Liver (tissue), 8 donors: ENCODE measurements at regions not wholly inside any gene's neighbourhood (a gene's known extent, or its start where the extent isn't known, plus 50 kb on each side); places are given as distances from the start of the nearest gene placed in this dataset.

Experiments used
- DNase-seq: peaks from one replicate; pipeline ENCODE4 v3.0.0-alpha.2; 2017; ENCODE audit warnings: low spot score
- H3K27ac ChIP-seq, 2 donors: one replicate each; pipeline ENCODE4 v1.7.0; 2013; ENCODE audit warnings: inconsistent platforms in 2 of 2, low read length in 2 of 2, control low read depth in 1 of 2, low read depth in 1 of 2, mild to moderate bottlenecking in 1 of 2
- H3K27me3 ChIP-seq, 4 donors: one replicate each; pipeline versions ENCODE4 v1.6.1 to v1.7.0; 2013; ENCODE audit warnings: low read length in 3 of 4, inconsistent platforms in 1 of 4, mild to moderate bottlenecking in 1 of 4, moderate library complexity in 1 of 4; ENCODE audit not compliant: control insufficient read depth in 4 of 4, insufficient read depth in 4 of 4
- H3K36me3 ChIP-seq, 4 donors: one replicate each; pipeline versions ENCODE4 v1.6.1 to v1.7.0; 2013; ENCODE audit warnings: low read length in 3 of 4, mild to moderate bottlenecking in 3 of 4, low read depth in 1 of 4, moderate library complexity in 1 of 4; ENCODE audit not compliant: control insufficient read depth in 4 of 4, insufficient read depth in 3 of 4
- H3K4me1 ChIP-seq, 4 donors: one replicate each; pipeline versions ENCODE4 v1.6.1 to v1.7.0; 2013; ENCODE audit warnings: low read length in 3 of 4, mild to moderate bottlenecking in 3 of 4, moderate library complexity in 1 of 4; ENCODE audit not compliant: control insufficient read depth in 4 of 4, insufficient read depth in 4 of 4
- H3K4me3 ChIP-seq, 3 donors: one replicate each; pipeline versions ENCODE4 v1.6.1 to v1.7.0; 2013; ENCODE audit warnings: low read length in 3 of 3, control low read depth in 1 of 3, low read depth in 1 of 3, mild to moderate bottlenecking in 1 of 3
- H3K9ac ChIP-seq, 2 donors: one replicate each; pipeline ENCODE4 v1.7.0; 2013; ENCODE audit warnings: low read length in 2 of 2, mild to moderate bottlenecking in 2 of 2, moderate library complexity in 2 of 2, control low read depth in 1 of 2, low read depth in 1 of 2
- H3K9me3 ChIP-seq, 4 donors: one replicate each; pipeline versions ENCODE4 v1.6.1 to v1.7.0; 2013; ENCODE audit warnings: low read length in 3 of 4; ENCODE audit not compliant: control insufficient read depth in 4 of 4
- CTCF ChIP-seq: fragments of 150-350 bp; IDR thresholded peaks from 2 replicates; pipeline ENCODE4 v1.5.1; 2017; ENCODE audit warnings: improper control_type of control experiment, low read depth, low read length; ENCODE audit not compliant: missing input control
- FOXA1 ChIP-seq: IDR thresholded peaks from 2 replicates; pipeline ENCODE4 v1.6.1; 2016; ENCODE audit warnings: antibody characterized with exemption
- FOXA2 ChIP-seq: IDR thresholded peaks from 2 replicates; pipeline ENCODE4 v1.6.1; 2016; ENCODE audit warnings: antibody characterized with exemption
- GABPA ChIP-seq, 2 donors: IDR thresholded peaks in 1 of 2; conservative IDR thresholded peaks in 1 of 2; 2 replicates each; pipeline ENCODE4 v1.6.1; 2016; ENCODE audit warnings: antibody characterized with exemption in 2 of 2, mild to moderate bottlenecking in 1 of 2, moderate library complexity in 1 of 2
- HNF4A ChIP-seq, 2 donors: conservative IDR thresholded peaks; 2 replicates each; pipeline ENCODE4 v1.6.1; 2016; ENCODE audit warnings: antibody characterized with exemption in 2 of 2, mild to moderate bottlenecking in 2 of 2
- HNF4G ChIP-seq: IDR thresholded peaks from 2 replicates; pipeline ENCODE4 v1.6.1; 2016; ENCODE audit warnings: antibody characterized with exemption
- JUND ChIP-seq, 2 donors: IDR thresholded peaks; 2 replicates each; pipeline ENCODE4 v1.6.1; 2016; ENCODE audit warnings: antibody characterized with exemption in 2 of 2
- MAX ChIP-seq: IDR thresholded peaks from 2 replicates; pipeline ENCODE4 v1.6.1; 2016; ENCODE audit warnings: antibody characterized with exemption
- RAD21 ChIP-seq, 2 donors: IDR thresholded peaks; 2 replicates each; pipeline ENCODE4 v1.6.1; 2016; ENCODE audit warnings: antibody characterized with exemption in 2 of 2, mild to moderate bottlenecking in 2 of 2
- TAF1 ChIP-seq: conservative IDR thresholded peaks from 2 replicates; pipeline ENCODE4 v1.6.1; 2016; ENCODE audit warnings: antibody characterized with exemption, mild to moderate bottlenecking
- YY1 ChIP-seq: IDR thresholded peaks from 2 replicates; pipeline ENCODE4 v1.6.1; 2016; ENCODE audit warnings: antibody characterized with exemption, mild to moderate bottlenecking
- ZBTB33 ChIP-seq: IDR thresholded peaks from 2 replicates; pipeline ENCODE4 v1.6.1; 2016; ENCODE audit warnings: antibody characterized with exemption
- WGBS: extraction: QIAGEN DNeasy Blood & Tissue Kit; methylation state at CpG from one replicate; pipeline ENCODE4 v1.1.7; 2013; 5-methylcytosine and 5-hydroxymethylcytosine counted together
- TF ChIP-seq, protein P1 (sequence below): IDR thresholded peaks from 2 replicates; pipeline ENCODE4 v1.6.1; 2016; ENCODE audit warnings: antibody characterized with exemption
- donor health status: healthy.
- donor health status: healthy.
- donor health status: healthy.
- donor health status: healthy.
- donor health status: healthy.

- TF ChIP-seq HNF4G (no peak), RAD21 (IDR thresholded peaks at IDR 0.05) (no peak), FOXA1 (no peak), TAF1 (no peak), GABPA (IDR thresholded peaks at IDR 0.05 in 1 of 2, conservative IDR thresholded peaks at IDR 0.05 in 1 of 2) (no peak), MAX (no peak), JUND (IDR thresholded peaks at IDR 0.05) (no peak), FOXA2 (no peak), ZBTB33 (no peak), HNF4A (conservative IDR thresholded peaks at IDR 0.05) (no peak)
- TF ChIP-seq, protein P1, sequence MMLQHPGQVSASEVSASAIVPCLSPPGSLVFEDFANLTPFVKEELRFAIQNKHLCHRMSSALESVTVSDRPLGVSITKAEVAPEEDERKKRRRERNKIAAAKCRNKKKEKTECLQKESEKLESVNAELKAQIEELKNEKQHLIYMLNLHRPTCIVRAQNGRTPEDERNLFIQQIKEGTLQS, result no peak
- Histone ChIP-seq H3K9me3 (no peaks in the 10 kb centered on the region), H3K27me3 (peaks cover 0 to 4% (median 0%) of the 10 kb centered on the region in 4 donors), H3K4me3 (no peak overlapping the region), H3K9ac (no peak overlapping the region), H3K27ac (no peak overlapping the region), H3K4me1 (no peaks in the 10 kb centered on the region), H3K36me3 (no peaks in the 10 kb centered on the region)
- 65% methylated on average over 4 of the region's 4 CpGs for WGBS
- DNase-seq, result no peak
These were observed 397.9 kb downstream of the MEIS1 start for GRCh38 chr2:66832646-66833435.

DNA sequence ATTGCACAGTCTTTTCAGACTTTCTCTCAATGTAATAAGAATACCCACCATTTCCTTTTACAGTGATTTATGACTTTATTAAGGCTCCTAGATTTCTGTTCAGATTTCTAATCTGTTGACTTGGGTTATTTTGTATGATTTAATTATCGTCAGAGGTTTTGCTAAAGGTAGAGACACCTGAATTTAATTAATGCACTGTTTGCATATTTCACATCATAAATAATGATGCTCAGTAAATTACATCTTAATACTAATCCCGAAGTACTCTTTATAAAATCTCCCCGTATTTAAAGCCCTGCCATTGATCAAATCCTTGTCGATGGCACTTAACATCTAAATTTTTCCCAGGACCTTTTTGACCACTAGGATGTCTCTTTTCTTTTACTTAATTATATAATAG lies 399.9 kb downstream of the MEIS1 start:
- H3K36me3 ChIP-seq, result no peaks in the 10 kb centered on the region
- H3K4me3 ChIP-seq, result no peak overlapping the region
- H3K27ac ChIP-seq, result no peak overlapping the region
- no peak overlapping the region for H3K9ac ChIP-seq
- H3K9me3 ChIP-seq, result no peaks in the 10 kb centered on the region
- H3K4me1 ChIP-seq, result no peaks in the 10 kb centered on the region
- WGBS, result 90% methylated on average over 4 of the region's 4 CpGs
- no peak for TF ChIP-seq JUND (IDR thresholded peaks at IDR 0.05)
- no peak for TF ChIP-seq CTCF
- peaks cover 0 to 4% (median 0%) of the 10 kb centered on the region in 4 donors for H3K27me3 ChIP-seq
- no peak for DNase-seq

DNA sequence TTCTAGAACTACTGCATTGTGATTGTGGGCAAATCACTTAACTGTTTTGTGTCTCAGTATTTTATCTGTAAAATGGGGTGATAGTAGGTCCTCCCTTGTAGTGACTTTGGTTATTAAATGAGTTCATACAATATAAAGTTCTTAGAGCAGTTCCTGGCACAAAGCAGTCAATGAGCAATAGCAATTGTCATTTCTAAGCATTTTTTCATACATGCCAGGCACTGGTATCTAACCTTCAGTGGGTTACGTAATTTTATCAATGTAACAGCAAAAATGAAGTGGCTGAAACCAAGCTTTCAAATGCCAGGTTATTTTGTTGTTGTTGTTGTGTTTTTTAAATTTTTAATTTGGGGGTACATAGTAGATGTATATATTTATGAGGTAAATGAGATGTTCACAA lies 401.9 kb downstream of the MEIS1 start:
- WGBS, result 70% methylated on average over 1 of the region's 1 CpG
- TF ChIP-seq HNF4A (conservative IDR thresholded peaks at IDR 0.05) (no peak), ZBTB33 (no peak), YY1 (no peak), MAX (no peak), CTCF (no peak)

More for the DNA sequence above, 401.9 kb downstream of the MEIS1 start:
- no peak for DNase-seq
- Histone ChIP-seq H3K4me3 (no peak overlapping the region), H3K9me3 (no peaks in the 10 kb centered on the region), H3K27me3 (peaks cover 0 to 4% (median 0%) of the 10 kb centered on the region in 4 donors), H3K9ac (no peak overlapping the region), H3K27ac (no peak overlapping the region), H3K4me1 (no peaks in the 10 kb centered on the region), H3K36me3 (no peaks in the 10 kb centered on the region)
